ENCODE measurements at regions not wholly inside any gene's neighbourhood (a gene's known extent, or its start where the extent isn't known, plus 50 kb on each side); places are given as distances from the start of the nearest gene placed in this dataset.
"Not testable (repeated sequence)": the region's sequence is repeated elsewhere in the genome, so short reads cannot be mapped to it uniquely, and the experiment has no call there.

DNA sequence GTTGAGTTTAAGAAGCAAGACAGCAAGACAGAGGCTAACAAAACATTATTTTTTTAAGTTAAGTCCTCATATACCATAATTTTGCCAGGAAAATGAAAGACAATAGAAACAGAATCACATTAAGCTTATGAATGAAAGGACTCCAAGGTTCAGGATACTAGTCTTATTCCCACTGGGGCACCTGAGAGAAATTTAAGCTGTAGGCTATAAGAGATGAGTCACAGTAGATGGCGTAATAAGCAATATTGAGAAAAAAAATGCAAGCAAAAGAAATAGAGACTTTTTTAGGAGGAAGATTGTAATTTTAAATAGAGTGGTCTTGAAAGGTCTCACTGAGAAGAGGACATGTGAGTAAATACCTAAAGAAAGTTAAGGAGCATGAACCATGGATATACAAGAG is 57.1 kb upstream of the KIF2B start:
- no peak overlapping the region for H3K4me3 ChIP-seq (ENCODE audit: low read depth, low read length)
- peak; percentile 22 for DNase-seq (ENCODE audit: low read depth)
- TF ChIP-seq, protein P1, sequence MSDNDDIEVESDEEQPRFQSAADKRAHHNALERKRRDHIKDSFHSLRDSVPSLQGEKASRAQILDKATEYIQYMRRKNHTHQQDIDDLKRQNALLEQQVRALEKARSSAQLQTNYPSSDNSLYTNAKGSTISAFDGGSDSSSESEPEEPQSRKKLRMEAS (IDR thresholded peaks at IDR 0.05; ENCODE audit: low read depth, low read length), result no peak
- TF ChIP-seq MYC (IDR thresholded peaks at IDR 0.05; ENCODE audit: low read depth, low read length), result no peak
- TF ChIP-seq, protein P2, sequence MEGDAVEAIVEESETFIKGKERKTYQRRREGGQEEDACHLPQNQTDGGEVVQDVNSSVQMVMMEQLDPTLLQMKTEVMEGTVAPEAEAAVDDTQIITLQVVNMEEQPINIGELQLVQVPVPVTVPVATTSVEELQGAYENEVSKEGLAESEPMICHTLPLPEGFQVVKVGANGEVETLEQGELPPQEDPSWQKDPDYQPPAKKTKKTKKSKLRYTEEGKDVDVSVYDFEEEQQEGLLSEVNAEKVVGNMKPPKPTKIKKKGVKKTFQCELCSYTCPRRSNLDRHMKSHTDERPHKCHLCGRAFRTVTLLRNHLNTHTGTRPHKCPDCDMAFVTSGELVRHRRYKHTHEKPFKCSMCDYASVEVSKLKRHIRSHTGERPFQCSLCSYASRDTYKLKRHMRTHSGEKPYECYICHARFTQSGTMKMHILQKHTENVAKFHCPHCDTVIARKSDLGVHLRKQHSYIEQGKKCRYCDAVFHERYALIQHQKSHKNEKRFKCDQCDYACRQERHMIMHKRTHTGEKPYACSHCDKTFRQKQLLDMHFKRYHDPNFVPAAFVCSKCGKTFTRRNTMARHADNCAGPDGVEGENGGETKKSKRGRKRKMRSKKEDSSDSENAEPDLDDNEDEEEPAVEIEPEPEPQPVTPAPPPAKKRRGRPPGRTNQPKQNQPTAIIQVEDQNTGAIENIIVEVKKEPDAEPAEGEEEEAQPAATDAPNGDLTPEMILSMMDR (IDR thresholded peaks at IDR 0.05; ENCODE audit: low read depth, low read length), result no peak
- TF ChIP-seq POLR2A (IDR thresholded peaks at IDR 0.05; ENCODE audit: extremely low read depth, insufficient read length), result no peak

DNA sequence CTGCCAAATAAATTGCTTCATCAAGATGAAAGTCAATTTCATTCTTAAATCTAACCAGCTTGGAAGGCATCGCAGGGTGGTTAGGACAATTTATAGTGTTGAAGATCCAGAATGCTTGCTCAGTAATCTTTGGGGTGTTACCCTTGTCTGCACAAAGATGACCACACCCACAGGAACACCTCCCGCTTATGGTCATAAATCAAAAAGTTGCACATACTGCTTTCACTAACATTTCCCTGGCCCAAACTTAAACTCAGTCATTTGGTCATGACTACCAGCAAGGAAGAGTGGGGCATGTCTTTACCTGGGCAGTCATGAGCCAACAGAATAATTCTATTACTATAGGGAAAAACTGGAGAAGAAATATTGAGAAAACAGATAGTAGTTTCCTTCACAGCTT is 57.6 kb upstream of the KIF2B start:
- no peak for DNase-seq (ENCODE audit: low read depth)
- TF ChIP-seq, protein P1 (IDR thresholded peaks at IDR 0.05; ENCODE audit: low read depth, low read length), result no peak
- TF ChIP-seq, protein P2 (IDR thresholded peaks at IDR 0.05; ENCODE audit: low read depth, low read length), result no peak
- no peak overlapping the region for H3K4me3 ChIP-seq (ENCODE audit: low read depth, low read length)

DNA sequence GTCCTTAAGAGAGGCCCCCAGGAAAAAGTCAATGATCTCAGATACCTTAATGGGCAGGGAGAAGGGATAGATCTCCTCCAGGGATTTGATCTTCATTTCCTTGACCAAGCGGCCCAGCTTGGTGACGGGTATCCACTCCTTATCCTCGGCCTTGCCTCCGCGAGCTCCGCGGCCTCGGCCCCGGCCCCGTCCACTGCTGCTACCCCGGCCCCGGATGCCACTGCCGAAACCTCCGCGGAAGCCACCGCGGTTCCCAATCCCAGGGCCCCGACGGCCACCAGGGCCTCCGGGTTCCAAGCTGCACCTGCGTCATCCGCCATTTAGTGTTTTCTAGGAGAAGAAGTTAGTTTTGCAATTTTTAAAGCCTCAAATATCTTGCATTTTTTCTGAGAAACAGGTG is 65.2 kb upstream of the KIF2B start:
- TF ChIP-seq, protein P2 (IDR thresholded peaks at IDR 0.05; ENCODE audit: low read depth, low read length), result no peak
- no peak for TF ChIP-seq POLR2A (IDR thresholded peaks at IDR 0.05; ENCODE audit: extremely low read depth, insufficient read length)
- TF ChIP-seq MYC (IDR thresholded peaks at IDR 0.05; ENCODE audit: low read depth, low read length), result no peak
- DNase-seq (ENCODE audit: low read depth), result no peak
- no peak overlapping the region for H3K4me3 ChIP-seq (ENCODE audit: low read depth, low read length)

DNA sequence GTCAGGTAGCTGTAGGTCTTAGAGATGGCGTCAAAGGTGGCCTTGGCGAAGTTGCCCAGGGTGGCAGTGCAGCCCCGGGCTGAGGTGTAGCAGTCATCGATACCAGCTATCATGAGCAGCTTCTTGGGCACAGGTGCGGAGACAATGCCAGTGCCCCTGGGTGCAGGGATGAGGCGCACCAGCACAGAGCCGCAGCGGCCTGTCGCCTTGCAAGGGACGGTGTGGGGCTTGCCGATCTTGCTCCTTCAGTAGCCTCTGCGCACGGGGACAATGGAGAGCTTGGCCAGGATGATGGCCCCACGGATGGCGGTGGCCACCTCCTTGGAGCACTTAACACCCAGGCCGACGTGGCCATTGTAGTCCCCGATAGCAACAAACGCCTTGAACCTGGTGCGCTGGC is 65.6 kb upstream of the KIF2B start:
- DNase-seq (ENCODE audit: low read depth); H3K4me3 ChIP-seq (ENCODE audit: low read depth, low read length): not testable (repeated sequence)

DNA sequence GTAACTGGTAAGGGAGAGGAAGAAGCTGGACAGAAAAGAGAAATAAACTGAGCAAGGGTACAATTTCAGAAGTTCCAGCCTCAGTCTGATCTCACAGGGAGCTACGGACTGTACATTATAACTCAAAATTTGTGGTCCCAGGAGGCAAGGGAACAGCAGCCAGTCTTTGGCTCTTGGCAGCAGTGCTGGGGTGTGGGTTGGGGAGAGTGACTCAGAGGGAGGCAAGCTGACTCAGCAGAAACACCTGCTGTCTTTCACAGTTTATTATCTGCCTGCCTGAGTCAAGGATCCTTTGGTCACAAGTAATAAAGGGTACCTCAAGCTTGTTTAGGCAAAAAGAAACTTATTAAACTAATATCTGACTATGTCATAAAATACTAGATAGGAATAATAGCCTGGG is 73.5 kb upstream of the KIF2B start:
- TF ChIP-seq, protein P1 (IDR thresholded peaks at IDR 0.05; ENCODE audit: low read depth, low read length), result no peak
- TF ChIP-seq POLR2A (IDR thresholded peaks at IDR 0.05; ENCODE audit: extremely low read depth, insufficient read length), result no peak
- no peak for TF ChIP-seq MYC (IDR thresholded peaks at IDR 0.05; ENCODE audit: low read depth, low read length)
- TF ChIP-seq, protein P2 (IDR thresholded peaks at IDR 0.05; ENCODE audit: low read depth, low read length), result no peak
- peak; percentile 1 for DNase-seq (ENCODE audit: low read depth)
- H3K4me3 ChIP-seq (ENCODE audit: low read depth, low read length), result no peak overlapping the region

DNA sequence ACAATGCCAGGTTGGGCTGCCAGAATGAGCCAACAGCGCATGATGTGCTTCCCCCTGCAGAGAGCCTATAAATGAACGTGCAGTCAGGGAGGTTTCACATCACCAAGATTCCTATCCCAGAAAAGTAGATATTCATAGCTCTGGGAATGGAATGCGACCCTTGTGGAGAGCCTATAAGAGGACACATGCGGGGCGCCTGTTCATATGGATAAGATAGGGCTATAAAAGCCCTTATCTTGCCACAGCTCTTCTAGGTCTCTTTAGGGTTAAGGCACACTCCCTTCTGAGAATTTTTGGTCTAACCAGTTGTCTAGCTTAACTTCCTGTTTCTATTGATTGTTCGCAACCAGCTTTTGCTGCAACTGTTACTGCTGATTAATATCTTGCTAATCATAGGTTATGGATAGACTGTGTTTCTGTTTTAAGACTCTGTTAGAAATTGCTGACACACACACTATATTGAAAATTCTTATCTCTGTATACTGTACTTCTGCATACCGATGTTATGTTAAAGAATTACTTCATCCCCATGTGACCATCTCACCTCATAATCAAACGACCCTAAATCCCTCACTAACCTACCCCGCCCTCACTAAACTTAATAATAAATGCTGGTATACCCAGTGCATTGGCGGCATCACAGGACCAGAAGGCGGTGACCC is 74.4 kb upstream of the KIF2B start:
- DNase-seq (ENCODE audit: low read depth); H3K4me3 ChIP-seq (ENCODE audit: low read depth, low read length): not testable (repeated sequence)

DNA sequence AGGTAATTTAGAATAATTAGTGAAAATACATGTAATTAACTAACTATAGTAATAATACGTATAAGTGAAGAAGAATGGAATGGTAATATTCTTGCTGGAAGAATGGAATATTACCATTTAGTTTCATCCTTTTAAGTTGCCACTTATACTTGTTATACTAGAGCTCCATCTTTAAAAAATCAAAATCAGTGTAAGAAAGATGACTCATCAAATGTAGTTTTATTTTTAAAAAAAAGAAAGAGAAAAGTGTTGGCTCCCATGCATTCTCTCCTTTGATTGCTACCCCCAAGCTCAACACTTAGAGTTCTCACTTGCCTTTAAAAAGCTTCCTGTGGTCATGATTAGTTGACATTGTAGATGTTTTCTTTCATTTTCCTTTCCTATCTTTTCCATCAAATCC is 82.4 kb upstream of the KIF2B start:
- H3K4me3 ChIP-seq (ENCODE audit: low read depth, low read length), result no peak overlapping the region
- TF ChIP-seq MYC (IDR thresholded peaks at IDR 0.05; ENCODE audit: low read depth, low read length), result no peak
- no peak for DNase-seq (ENCODE audit: low read depth)
